ENCODE measurements at regions not wholly inside any gene's neighbourhood (a gene's known extent, or its start where the extent isn't known, plus 50 kb on each side); places are given as distances from the start of the nearest gene placed in this dataset.

DNA sequence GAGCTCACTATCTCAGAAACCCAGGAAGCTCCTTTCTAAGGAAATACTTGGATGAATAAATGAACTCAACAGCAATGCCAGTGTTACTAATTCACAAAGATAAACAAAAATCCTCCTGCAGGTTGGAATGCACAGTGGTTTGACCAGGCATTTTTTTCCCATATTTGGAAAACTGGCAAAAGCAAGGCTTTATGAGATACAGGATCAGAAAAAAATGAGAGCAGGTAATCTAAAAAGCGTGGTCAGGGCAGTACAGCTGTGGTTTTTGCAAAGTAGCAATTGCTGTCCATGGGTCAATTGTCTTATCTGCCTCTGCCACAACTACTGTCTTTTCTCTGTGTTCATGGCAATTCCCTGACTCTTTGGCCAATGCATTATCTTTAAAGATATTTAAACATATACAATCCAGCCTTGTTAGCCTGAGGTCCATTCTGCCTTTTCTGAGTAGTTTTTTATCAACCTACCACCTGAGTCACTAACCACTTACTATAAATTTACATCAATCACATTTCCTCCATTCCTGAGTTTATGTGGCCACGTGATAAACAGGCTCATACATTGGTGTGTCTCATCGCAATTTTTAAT, 564.5 kb upstream of the IGFBP3 start (continued):
- TF ChIP-seq MYB (IDR thresholded peaks at IDR 0.05; ENCODE audit: borderline replicate concordance, low read depth, low read length) (no peak), HDGF (IDR thresholded peaks at IDR 0.05) (no peak), FOXK2 (IDR thresholded peaks at IDR 0.05) (no peak), SUZ12 (IDR thresholded peaks at IDR 0.05; ENCODE audit: unreplicated experiment) (no peak), BHLHE40 (IDR thresholded peaks at IDR 0.05; ENCODE audit: borderline replicate concordance in 1 of 2, low read depth in 2 of 2, low read length in 1 of 2) (no peak), WRNIP1 (IDR thresholded peaks at IDR 0.05; ENCODE audit: borderline replicate concordance, low read depth, low read length) (no peak)
- TF ChIP-seq, protein P1, sequence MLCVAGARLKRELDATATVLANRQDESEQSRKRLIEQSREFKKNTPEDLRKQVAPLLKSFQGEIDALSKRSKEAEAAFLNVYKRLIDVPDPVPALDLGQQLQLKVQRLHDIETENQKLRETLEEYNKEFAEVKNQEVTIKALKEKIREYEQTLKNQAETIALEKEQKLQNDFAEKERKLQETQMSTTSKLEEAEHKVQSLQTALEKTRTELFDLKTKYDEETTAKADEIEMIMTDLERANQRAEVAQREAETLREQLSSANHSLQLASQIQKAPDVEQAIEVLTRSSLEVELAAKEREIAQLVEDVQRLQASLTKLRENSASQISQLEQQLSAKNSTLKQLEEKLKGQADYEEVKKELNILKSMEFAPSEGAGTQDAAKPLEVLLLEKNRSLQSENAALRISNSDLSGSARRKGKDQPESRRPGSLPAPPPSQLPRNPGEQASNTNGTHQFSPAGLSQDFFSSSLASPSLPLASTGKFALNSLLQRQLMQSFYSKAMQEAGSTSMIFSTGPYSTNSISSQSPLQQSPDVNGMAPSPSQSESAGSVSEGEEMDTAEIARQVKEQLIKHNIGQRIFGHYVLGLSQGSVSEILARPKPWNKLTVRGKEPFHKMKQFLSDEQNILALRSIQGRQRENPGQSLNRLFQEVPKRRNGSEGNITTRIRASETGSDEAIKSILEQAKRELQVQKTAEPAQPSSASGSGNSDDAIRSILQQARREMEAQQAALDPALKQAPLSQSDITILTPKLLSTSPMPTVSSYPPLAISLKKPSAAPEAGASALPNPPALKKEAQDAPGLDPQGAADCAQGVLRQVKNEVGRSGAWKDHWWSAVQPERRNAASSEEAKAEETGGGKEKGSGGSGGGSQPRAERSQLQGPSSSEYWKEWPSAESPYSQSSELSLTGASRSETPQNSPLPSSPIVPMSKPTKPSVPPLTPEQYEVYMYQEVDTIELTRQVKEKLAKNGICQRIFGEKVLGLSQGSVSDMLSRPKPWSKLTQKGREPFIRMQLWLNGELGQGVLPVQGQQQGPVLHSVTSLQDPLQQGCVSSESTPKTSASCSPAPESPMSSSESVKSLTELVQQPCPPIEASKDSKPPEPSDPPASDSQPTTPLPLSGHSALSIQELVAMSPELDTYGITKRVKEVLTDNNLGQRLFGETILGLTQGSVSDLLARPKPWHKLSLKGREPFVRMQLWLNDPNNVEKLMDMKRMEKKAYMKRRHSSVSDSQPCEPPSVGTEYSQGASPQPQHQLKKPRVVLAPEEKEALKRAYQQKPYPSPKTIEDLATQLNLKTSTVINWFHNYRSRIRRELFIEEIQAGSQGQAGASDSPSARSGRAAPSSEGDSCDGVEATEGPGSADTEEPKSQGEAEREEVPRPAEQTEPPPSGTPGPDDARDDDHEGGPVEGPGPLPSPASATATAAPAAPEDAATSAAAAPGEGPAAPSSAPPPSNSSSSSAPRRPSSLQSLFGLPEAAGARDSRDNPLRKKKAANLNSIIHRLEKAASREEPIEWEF (IDR thresholded peaks at IDR 0.05; ENCODE audit: insufficient replicate concordance, low read depth, low read length): no peak

DNA sequence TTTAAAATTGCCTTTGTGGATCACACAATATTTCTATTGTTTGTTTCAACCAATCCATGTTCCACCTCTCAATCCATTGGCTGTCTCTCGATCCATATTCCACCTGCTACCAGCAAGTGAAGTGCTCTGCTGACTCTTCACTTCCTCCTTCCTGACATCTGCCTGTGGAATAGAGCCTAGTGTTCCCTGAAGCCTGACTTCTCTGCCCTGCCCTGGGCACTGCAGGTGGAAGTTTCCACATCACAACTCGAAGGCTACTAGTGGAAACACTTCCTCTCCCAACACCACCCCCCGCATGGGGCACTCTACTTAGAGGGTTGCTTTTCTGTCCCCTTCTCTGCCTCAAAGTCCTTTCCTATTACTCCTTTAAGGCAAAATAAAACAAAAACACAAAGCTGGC, 563.8 kb upstream of the IGFBP3 start:
- Histone ChIP-seq H3K27me3 (replicated peaks in 1 of 2; ENCODE audit: control insufficient read depth in 2 of 2, insufficient read depth in 2 of 2, low read length in 1 of 2) (no peaks in the 10 kb centered on the region), H3K27ac (ENCODE audit: control insufficient read depth, insufficient read depth) (no peak overlapping the region), H3K79me2 (ENCODE audit: control insufficient read depth, insufficient read depth, low read length) (no peaks in the 10 kb centered on the region), H3K36me3 (ENCODE audit: control insufficient read depth in 2 of 2, insufficient read depth in 2 of 2, low read length in 1 of 2) (no peaks in the 10 kb centered on the region), H3K9me3 (replicated peaks; ENCODE audit: control insufficient read depth, insufficient read depth, low read length) (no peaks in the 10 kb centered on the region), H4K20me1 (ENCODE audit: control insufficient read depth, insufficient read depth) (no peaks in the 10 kb centered on the region), H2AFZ (ENCODE audit: control insufficient read depth, low read depth, low read length) (no peak overlapping the region), H3K9ac (ENCODE audit: control insufficient read depth, insufficient read depth, low read length) (no peak overlapping the region), H3K4me3 (no peak overlapping the region), H3K4me1 (ENCODE audit: control insufficient read depth, insufficient read depth, low read length) (no peaks in the 10 kb centered on the region), H3K4me2 (ENCODE audit: control insufficient read depth, insufficient read depth) (no peak overlapping the region)
- intact Hi-C loops (cut with micrococcal nuclease; ENCODE audit: unreplicated experiment) (no loop called here), in situ Hi-C loops (cut with MboI) (no loop called here)
- FAIRE-seq (no peak), ATAC-seq (no peak), DNase-seq (ENCODE audit: low read depth, low spot score) (no peak)
- ChIA-PET POLR2A (no interaction called here), RAD21 (ENCODE audit: unreplicated experiment) (no interaction called here), CTCF (interaction anchor here (0.9 kb wide), 1 partner anchor 115 kb away, joined by 3 read pairs; no protein-coding TSS in a partner anchor), SMC1A (ENCODE audit: uncharacterized antibody, unreplicated experiment) (interaction anchor here (0.8 kb wide), 1 partner anchor 28 kb away, joined by 4 read pairs; no protein-coding TSS in a partner anchor)
- no TSS peak for BruUV-seq (replicated peaks)
- WGBS (ENCODE audit: insufficient coverage, insufficient replicate concordance, low lambda C conversion rate, missing lambda C conversion rate): 29% methylated on average over 3 of the region's 3 CpGs
- TF ChIP-seq ZNF274 (IDR thresholded peaks at IDR 0.05; ENCODE audit: insufficient read depth, insufficient read length): no peak
- TF ChIP-seq, protein P2, sequence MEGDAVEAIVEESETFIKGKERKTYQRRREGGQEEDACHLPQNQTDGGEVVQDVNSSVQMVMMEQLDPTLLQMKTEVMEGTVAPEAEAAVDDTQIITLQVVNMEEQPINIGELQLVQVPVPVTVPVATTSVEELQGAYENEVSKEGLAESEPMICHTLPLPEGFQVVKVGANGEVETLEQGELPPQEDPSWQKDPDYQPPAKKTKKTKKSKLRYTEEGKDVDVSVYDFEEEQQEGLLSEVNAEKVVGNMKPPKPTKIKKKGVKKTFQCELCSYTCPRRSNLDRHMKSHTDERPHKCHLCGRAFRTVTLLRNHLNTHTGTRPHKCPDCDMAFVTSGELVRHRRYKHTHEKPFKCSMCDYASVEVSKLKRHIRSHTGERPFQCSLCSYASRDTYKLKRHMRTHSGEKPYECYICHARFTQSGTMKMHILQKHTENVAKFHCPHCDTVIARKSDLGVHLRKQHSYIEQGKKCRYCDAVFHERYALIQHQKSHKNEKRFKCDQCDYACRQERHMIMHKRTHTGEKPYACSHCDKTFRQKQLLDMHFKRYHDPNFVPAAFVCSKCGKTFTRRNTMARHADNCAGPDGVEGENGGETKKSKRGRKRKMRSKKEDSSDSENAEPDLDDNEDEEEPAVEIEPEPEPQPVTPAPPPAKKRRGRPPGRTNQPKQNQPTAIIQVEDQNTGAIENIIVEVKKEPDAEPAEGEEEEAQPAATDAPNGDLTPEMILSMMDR (IDR thresholded peaks at IDR 0.05 in 2 of 3, conservative IDR thresholded peaks at IDR 0.05 in 1 of 3; ENCODE audit: control insufficient read depth in 2 of 3, extremely low read depth in 1 of 3, insufficient read depth in 1 of 3, low read depth in 3 of 3, low read length in 3 of 3): no peak
- TF ChIP-seq, protein P3, sequence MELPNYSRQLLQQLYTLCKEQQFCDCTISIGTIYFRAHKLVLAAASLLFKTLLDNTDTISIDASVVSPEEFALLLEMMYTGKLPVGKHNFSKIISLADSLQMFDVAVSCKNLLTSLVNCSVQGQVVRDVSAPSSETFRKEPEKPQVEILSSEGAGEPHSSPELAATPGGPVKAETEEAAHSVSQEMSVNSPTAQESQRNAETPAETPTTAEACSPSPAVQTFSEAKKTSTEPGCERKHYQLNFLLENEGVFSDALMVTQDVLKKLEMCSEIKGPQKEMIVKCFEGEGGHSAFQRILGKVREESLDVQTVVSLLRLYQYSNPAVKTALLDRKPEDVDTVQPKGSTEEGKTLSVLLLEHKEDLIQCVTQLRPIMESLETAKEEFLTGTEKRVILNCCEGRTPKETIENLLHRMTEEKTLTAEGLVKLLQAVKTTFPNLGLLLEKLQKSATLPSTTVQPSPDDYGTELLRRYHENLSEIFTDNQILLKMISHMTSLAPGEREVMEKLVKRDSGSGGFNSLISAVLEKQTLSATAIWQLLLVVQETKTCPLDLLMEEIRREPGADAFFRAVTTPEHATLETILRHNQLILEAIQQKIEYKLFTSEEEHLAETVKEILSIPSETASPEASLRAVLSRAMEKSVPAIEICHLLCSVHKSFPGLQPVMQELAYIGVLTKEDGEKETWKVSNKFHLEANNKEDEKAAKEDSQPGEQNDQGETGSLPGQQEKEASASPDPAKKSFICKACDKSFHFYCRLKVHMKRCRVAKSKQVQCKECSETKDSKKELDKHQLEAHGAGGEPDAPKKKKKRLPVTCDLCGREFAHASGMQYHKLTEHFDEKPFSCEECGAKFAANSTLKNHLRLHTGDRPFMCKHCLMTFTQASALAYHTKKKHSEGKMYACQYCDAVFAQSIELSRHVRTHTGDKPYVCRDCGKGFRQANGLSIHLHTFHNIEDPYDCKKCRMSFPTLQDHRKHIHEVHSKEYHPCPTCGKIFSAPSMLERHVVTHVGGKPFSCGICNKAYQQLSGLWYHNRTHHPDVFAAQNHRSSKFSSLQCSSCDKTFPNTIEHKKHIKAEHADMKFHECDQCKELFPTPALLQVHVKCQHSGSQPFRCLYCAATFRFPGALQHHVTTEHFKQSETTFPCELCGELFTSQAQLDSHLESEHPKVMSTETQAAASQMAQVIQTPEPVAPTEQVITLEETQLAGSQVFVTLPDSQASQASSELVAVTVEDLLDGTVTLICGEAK (IDR thresholded peaks at IDR 0.05; ENCODE audit: borderline replicate concordance): no peak
- no peak for TF ChIP-seq SMAD1 (IDR thresholded peaks at IDR 0.05; ENCODE audit: low read depth, partially characterized antibody)
